GM18873 (cell line): ENCODE measurements at regions not wholly inside any gene's neighbourhood (a gene's known extent, or its start where the extent isn't known, plus 50 kb on each side); places are given as distances from the start of the nearest gene placed in this dataset.

Experiments used
- ATAC-seq: cut with Tn5 transposase; IDR thresholded peaks from one replicate; pipeline ENCODE4 v1.9.1; 2021; ENCODE audit warnings: mild to moderate bottlenecking, moderate library complexity, moderate number of reproducible peaks; ENCODE audit not compliant: unreplicated experiment, low FRiP score

DNA sequence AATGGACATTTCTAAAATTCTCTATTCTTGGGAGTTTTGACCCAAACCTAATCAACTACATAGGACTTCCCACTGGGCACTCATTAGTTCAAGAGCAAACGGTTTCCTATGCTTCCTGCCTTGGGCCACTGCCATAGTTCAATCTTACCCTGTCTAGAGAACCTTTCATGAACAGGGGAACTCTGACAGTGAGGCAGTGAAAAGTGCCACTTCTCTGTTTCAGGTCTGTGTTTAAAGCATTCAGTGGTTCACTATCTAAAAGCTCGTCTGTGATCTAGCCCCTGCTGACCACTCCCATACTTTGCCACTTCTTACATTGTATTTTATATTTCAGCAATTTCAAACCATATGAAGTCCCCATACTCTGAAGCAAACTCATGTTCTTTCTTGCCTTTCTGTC is 122.7 kb upstream of the IGF1 start:
- ATAC-seq = no peak

GRCh38 chr12:102602521-102602920 is 122.2 kb upstream of the IGF1 start:
- no peak for ATAC-seq

DNA sequence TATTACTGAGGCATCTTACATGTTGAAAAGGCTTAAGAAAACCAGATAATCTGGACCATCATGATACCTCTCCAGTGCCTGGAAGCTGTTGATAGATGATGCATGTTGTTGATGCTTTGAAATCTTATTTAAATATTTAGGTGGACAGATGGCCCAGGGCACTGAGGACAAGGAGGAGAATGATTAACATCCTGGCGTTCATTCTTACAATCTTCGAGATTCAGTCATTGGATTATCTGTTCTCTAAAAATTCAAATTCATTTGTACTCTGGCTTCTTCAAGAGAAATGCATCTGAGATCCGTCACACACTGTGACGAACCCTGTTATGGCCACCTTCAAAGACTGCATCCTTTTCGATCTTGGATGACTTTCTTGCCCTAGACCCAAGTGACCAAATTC is 121.3 kb upstream of the IGF1 start:
- ATAC-seq = no peak

DNA sequence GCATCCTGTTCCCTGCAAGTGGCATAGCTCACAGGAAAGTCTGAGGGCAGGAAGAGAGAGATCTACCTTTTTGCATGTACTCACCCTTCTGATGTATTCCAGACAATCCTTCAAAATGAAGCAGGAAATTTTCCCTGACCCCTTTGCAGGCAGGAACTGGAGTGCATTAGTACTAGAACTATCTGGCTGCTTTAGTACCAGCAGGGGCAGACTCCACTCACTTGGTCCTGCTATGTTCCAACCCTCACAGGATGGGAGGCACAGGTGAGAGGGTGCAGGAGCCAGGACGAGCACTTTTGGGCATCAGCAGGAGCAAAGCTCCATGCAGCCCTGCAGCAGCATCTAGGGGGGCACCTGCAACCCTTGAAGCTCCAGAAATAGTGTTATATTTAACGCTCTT is 116.3 kb upstream of the IGF1 start:
- ATAC-seq = no peak

- ATAC-seq = no peak
Observed at GRCh38 chr12:102596031-102596430, 115.7 kb upstream of the IGF1 start.

DNA sequence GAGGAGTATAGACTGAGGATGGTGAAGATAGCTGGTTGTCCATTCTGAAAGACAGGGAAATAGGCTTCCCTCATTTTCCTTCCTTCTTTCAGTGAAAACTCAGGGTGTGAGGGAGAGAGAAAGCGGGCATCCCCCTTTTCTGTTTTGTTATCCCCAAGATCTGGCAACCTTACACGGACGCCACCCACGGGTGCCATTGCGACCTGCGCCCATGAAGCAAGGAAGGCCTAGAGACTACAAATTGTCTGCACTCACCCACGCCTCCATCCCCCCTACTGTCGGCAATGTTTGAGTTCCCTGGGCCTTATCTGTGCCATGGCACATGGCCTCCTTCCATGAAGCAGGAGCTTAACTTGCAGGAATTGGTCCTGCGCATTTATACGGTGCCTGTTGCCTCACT is 115.0 kb upstream of the IGF1 start:
- no peak for ATAC-seq

DNA sequence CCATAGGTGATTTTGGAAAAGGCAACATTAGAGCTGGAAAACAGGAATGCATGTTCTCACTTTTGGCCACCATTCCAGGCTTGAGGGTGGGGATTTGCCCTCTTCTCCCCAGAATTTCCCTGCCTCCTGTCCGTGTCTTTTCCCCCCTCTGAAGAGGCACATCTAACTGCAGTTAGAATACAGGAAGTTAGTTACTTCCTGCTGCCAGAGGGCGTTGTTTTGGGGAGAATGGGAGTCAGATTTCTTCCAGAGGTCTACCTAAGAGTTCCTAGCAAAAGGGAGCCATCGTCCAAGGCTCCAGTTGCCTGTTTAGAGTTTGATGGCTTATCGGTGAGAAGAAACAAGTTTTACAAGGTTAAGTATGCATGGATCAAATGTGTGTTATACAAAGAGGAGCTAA is 112.8 kb upstream of the IGF1 start:
- ATAC-seq = no peak

- ATAC-seq = no peak
Observed at GRCh38 chr12:102592134-102592533, 111.8 kb upstream of the IGF1 start.

DNA sequence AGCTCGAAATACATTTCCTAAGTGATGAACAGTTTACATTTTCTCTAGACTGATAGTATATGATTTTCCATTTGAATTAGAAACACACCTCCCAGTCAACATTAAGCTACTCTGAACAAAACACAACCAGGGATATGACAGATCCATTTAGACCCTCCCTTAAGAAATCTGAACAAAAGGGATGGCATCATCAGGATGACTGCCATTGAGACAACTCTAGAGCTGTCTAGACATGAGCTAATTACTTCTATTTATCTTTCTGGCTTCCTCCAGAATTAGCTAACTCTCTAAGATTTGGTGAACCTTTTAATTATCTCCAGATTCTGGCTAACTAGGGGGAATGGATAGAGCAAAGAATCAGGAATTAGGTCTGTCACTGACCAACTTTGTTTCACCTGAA is 92.9 kb upstream of the IGF1 start:
- ATAC-seq = no peak

GRCh38 chr12:102571889-102572288 is 91.5 kb upstream of the IGF1 start:
- ATAC-seq = no peak

GRCh38 chr12:102570256-102570655 is 89.9 kb upstream of the IGF1 start:
- no peak for ATAC-seq

DNA sequence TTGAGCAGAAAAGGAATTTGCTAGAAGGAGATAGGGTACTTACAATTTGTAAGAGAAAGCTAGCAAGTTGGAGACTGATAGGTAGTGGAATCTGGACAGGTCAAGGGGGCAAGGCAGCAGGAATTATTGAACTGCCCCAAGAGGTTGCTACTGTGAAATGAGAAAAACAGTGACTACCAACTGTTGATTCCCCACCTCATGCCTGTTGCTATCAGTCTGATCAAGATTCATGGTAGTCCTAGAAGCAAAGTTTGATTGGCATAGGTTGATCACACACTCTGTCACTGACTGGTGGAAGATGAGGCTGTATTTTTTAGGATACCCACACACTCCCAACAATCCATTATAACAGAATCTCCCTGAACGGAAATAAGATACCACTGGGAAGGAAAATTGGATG is 89.4 kb upstream of the IGF1 start:
- no peak for ATAC-seq

GRCh38 chr12:102568276-102568675 is 87.9 kb upstream of the IGF1 start:
- no peak for ATAC-seq

GRCh38 chr12:102567031-102567985 is 86.9 kb upstream of the IGF1 start:
- no peak for ATAC-seq

DNA sequence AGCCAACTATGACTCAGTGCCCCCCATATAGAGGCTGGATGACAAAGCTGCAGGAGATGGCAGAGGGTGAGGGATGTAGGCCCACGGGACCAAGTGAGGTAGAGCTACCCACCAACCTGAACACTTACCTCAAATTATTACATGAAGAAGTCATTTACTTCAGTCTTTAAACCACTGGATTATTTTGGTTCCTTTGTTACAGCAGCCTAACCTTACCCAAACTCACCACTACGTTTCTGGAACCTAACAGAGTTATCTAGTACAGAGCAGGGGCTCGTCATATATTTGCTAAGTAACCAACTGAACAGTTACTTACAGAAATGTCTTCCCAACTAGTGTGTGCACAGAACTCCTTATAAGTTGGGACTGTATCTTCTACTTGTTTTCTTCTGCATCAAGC is 85.2 kb upstream of the IGF1 start:
- ATAC-seq = no peak

GRCh38 chr12:102564026-102564425 is 83.7 kb upstream of the IGF1 start:
- no peak for ATAC-seq

DNA sequence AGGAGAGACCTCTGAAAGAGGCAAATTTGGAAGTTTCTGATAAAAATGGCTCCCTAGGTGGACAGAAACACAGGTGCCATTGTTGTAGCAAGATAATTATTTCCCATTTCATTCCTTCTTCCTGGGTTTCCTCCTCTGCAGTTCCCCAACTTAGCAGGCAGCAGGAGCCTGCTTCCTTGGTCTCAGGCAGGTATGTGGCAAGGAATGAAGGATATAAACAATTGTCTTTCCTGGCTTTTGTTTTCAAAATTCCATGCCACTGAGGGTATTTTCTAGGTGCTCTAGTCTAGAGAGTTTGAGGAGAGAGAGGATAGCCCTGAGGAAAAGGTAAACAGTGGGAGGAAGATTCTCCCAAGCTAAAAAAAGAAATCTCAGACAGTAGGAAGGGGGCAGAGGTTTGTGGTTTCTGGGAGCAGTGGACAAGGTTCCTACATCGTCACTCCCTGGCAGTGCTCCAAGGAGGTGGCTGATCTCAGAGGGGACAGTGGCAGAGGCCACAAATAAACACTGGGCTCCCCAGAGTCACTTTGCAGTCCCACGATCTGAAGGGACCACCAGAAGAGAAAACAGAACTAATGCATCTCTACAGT is 82.6 kb upstream of the IGF1 start:
- ATAC-seq = no peak

DNA sequence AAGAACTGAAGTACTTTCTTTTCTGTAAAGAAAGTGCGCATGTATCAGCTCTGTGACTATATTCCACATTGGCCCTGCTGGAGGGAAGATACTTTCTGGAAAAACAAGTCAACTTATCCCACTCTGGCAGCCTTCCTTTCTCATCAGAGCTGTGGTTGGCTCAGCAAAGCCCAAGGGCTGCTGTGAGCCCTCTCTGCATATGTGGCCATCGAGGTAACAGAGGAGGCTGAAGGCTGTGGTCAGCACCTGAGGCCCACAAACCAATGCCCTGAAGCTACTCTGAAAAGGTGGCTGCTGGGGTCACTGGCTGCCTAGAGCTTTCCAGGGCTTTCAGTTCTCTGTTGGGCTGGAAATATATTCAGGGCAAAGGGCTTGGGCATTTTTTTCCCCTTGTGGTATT is 70.8 kb upstream of the IGF1 start:
- ATAC-seq = no peak

GRCh38 chr12:102549691-102550090 is 69.3 kb upstream of the IGF1 start:
- ATAC-seq = no peak

GRCh38 chr12:102548543-102548942 is 68.2 kb upstream of the IGF1 start:
- ATAC-seq = no peak

DNA sequence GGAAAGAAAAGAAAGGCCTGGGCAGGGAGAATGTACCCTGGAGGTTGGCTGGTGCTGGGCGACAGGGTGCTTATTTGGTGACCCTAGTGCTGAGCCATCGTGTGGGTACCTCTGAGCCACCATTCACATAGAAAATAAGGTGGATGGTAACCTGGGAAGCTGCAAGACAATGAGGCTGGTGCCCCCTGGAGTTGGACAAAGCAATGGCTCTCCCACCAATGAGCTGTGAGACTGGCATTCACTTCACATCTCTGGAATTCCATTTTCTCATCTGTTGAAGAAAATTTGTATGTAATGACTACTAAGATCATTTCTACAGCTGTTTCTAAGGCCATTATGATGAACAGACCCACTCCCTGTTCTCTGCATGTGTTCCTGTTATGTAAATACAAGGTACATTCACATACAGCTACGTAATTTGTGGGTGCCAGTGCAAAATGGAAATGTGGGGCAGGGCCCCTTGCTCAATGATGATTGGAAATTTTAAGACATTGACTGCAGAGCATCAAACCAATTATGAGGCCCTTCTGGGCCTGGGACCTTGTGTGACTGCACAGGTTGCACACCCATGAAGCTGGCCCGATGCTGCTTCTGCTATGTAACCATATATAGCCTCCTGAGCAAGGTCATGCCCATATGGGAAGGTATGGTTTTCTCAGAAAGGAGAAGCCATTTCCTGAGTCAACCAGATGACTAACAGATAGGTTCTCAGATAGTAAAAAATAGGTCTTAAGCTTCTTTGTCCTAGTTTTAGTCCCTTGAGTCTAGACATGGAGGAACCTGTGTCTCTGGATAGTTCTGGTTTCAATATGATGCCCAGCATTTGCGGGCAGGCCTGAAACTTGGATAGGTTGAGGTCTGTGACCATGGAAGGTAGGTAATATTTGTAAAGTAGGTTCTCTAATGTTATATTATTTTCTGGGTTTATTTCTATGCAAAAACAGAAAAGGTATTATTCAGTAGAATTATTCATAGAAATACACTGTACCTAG is 63.4 kb upstream of the IGF1 start:
- ATAC-seq = no peak
